HG03521 (cell line): ENCODE measurements at regions not wholly inside any gene's neighbourhood (a gene's known extent, or its start where the extent isn't known, plus 50 kb on each side); places are given as distances from the start of the nearest gene placed in this dataset.
A peak's percentile ranks its signal among the peaks of the same experiment; 100 is the strongest.

Experiments used
- ATAC-seq: cut with Tn5 transposase; IDR thresholded peaks from one replicate; pipeline ENCODE4 v1.9.1; 2021; ENCODE audit warnings: mild to moderate bottlenecking, moderate library complexity; ENCODE audit not compliant: unreplicated experiment

DNA sequence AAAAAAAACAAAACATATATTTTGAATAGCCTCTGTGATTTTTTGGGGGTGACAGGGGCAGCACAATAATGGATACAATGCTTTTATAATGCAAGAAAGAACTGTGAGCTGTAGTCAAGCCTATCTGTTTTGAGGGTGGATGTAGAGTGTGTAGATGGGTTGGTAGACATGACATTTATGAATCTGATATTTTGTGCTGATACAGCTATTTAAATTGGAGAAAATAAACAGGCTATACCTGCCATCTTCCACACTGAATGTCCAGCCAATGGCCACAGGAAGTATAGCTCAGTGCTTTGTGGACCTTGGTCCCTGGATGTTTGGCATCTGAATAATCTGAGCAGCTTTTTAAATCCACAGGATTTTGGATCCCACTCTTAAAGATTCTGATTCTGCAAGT is 175.0 kb downstream of the NEDD1 start:
- ATAC-seq: no peak

DNA sequence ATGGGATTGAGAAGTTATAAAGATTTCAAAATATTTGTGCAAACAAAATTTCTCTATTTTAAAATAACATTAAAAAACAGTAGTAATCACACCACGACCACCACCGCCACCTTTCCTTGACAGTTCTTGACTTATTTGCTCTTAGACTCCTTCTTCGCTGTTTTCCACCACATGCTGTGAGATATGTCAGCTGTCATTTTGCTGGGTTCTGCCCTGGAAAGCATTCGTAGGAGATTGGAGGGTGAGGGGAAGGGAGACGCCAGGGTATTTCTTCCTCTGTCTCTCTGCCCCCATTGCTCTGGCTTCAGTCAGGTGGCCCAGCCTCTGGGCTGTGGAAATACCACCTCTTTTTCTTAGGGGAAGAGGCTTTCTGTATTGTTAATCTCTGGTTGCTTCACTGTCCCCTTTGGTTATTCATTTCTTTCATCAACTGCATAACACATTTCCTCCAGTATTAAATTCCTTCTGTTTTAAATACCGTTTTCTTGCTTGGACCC is 186.2 kb downstream of the NEDD1 start:
- ATAC-seq: no peak

DNA sequence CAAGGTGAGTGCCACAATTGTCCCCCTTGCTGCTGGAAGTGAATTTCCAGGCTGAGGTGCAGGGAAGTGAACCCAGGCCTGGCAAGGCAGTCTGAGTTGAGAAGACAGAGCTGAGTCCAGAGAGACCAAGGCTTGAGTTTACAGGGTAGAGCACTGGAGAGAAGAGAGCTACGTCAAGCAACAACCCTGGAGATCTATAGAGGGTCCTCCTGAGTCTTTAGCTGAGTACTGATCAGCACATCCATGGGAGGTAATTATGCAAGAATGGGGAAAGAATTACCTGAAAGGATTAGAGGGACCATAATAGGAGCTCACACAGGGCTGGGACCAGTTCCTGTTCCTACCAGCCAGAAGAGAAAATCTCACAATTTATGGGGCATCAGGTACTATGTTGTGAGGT is 190.7 kb downstream of the NEDD1 start:
- no peak for ATAC-seq

DNA sequence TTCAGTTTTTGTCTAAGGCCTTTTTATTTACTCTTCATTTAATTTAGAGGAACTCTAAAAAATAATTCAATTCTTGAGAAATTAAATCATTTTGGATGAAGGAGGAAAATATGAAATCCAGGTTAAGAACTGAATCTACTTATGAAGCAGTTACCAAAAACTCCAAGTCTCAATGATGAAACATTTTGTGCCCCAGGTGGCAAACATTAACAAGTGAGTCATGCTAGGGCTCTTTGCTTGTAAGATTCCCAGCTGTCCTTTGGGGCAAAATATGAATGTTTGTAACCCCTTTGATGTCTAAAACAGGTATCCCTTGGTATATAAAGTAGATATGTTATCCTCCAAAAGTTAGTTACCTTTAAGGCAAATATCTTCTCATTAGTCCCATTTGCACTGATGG is 202.4 kb downstream of the NEDD1 start:
- no peak for ATAC-seq

DNA sequence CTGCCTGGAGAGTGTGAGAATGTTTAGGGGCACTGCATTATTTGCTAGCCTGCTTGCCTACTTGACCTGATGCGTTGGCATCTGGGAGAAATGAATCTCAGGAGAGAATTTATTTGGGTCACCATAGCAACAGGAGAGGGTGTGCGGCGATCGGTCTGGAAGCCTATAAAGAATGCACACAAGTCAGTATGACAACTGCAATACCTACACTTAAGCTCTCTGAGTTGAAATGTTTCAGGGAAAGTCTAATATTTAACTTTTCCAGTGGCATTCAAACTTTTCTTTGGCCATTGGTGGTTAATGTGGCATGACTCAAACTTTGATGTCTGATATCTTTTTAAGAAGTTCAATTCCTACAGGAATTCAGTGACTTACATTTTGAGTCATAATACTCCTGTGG is 205.1 kb downstream of the NEDD1 start:
- ATAC-seq: no peak

DNA sequence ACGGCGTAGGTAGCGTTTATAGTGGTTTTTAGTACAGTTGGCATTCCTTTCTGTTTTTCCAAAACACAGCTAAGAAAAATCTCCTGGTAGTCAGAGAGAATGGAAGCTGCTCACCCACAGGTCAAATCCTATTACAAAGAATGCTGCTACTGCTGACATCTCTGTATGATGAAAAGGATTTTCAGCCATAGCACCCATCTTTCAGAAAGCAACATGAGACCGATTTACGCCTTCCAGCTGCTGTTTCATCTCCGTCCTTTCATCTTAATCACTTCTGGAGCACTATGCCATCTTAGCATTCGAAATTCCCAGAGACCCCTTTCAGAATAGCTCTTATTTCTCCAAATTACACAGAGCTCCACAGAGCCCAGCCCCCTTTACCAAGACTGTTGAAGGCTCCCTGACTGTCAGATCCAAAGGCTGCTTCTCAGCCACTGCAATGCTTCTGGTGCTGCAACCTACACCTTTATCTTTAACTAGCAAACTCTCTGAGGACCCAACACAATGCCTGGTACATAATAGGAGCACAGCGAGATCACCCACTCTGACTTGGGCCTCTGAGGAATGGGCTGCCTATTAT is 211.8 kb downstream of the NEDD1 start:
- ATAC-seq: no peak

DNA sequence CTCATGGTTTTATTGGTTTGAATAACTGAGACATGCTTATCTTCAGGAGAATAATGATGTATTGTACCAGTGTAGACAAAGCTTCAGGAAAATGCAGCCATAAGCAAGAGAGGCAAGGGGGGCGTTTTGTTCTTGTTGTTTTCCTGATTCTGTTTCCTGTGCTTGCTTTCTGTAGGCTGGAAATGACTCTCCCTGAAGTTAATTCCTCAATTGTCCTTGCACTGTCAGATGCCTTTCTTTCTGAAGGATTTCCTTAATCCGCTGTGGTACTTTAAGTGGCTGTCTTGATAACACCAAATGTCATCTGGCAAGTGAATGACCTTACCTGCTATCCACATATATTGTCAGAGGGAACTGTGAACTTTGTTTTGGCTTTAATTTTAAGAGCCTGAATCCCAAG is 220.0 kb downstream of the NEDD1 start:
- no peak for ATAC-seq

DNA sequence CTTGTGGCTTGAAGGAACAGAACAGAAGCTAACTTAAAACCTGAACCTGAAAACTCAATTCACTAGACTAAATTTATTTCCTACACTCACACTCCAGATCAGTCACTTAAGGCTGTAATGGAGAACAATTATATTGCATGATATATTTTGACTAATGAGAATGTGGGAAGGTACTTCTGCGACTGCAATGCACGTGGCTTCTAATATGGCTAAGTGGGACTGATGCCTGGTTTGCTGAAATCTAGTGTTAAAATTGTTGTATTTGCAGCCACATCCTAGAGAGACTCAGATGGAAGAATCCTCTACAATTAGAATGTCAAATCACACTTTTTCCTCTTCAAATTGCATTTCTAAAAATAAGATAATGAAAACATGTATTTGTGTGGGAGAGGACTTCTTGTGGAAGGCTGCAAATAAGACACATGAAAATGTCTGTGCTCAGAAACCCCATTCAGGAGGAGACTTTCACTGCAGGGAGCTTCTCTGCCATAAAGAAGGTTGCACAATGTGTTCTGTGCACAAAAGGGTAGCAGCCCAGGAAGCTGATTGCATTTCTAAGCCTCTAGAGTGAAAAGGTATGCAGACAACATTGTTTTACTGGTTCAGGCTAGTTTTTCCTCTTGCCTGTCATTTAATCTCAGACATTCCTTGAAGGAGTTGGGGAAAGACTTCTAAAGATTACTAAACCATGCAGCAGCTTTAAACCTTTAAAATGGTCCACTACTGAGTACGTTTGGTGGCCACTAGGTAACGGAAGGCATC is 224.3 kb downstream of the NEDD1 start:
- ATAC-seq: no peak

DNA sequence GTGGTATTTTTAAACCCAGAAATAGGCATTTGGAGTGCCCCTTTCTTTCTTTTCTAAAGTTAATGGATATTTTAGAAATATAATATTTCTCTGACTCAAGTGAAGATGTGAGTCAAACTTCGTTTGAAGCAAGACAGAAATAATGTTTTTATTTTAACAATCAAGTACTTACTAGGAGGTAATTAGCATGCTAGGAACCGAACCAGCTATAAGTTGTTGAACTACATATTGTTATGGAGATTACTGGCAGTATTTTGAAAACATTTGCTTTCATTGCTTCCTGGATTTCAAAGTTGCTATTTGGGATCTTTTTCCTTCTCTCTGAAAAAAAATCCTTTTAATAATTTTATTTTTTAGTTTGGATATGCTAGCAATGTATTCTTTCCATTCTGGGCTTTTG is 225.2 kb downstream of the NEDD1 start:
- no peak for ATAC-seq

DNA sequence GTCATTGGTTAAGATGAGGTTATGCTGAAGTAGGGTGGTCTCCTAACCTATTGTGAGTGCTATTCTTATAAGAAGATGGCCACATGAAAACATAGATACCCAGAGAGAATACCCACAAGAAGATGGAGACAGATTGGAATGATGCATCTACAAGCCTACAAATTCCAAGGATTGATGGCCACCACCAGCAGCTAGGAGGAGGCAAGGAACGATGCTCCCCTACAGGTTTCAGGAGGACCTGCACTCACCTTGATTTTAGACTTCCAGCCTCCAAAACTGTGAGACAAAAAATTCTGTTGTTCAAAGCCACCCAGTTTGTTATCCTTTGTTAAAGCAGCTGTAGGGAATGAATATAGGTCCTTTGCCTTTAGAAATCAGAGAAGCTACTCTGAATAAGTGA is 227.4 kb downstream of the NEDD1 start:
- no peak for ATAC-seq

DNA sequence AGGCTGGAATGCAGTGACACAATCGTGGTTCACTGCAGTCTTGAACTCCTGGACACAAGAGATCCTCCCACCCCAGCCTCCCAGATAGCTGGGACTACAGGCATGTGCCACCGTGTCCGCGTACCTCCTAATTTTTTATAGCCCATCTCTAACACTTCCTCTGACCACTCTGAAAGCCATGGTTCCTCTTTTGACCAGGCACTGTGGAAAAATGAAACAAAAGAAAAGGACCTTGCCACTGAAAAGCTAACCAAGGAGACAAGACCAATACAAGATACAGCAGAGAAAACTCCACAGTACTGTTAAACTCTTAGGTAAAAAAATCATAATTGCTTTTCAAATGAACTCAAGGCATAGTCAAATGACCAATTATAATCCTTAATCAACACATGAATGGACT is 233.3 kb downstream of the NEDD1 start:
- no peak for ATAC-seq

DNA sequence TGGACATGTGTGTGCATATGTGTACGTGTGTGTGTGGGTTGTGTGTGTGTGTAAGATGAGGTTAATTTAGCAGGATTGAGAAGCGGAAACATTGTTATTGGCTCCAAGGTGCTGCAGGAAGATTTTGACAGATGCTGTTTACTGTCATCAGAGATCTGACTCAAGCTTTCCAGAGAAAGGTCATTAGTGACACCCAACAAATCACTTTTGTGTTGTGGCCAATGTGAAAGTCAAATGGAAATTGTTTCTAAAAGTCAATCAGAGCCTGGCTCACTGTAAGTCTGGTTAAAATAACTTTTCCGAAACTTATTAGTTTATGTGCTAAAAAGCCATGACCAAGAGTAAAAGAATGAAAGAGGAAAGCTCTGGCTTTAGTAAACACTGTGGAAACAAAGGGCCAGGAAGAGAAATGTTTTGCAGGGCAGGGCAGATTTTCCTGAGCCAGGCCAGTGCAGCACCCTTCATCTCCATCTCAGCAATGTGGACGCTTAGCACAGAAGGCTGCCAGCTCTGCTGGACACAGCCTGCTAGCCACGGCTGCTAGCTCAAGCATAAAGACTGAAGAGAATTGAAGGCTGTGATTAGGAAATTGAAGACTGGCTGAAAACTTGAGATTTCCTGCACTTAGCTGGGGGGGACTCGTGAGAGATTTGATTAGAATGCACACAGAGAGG is 235.8 kb downstream of the NEDD1 start:
- no peak for ATAC-seq

DNA sequence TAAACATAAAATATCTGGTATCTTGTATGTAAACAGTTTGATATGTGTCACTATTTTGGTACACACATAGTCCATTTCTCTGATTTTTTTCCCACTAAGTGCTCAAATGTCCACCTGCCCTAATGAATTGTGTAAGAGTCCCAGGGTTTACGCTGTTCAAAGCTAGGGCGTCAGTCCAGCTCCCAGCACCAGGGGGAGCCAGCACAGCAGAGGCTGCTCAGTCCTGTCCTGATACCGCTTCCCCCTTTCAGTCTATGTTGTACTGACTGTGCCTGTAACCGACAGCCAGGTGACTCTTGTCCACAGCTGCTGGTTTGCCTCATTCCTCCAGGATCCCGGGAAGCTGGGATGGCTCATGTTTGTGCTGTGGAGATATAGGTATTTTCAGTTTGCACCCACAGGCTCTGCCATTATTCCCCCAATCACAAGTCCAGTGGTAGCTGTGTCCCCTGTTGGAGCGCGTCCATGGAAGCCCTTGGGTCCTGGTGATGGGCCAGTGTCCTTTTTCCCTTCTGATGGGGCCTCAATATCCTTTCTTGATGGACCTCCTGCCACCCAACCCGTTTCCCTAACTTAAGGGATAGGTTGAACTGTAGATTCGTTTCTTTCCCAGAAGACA is 242.0 kb downstream of the NEDD1 start:
- peak; percentile 96 for ATAC-seq

DNA sequence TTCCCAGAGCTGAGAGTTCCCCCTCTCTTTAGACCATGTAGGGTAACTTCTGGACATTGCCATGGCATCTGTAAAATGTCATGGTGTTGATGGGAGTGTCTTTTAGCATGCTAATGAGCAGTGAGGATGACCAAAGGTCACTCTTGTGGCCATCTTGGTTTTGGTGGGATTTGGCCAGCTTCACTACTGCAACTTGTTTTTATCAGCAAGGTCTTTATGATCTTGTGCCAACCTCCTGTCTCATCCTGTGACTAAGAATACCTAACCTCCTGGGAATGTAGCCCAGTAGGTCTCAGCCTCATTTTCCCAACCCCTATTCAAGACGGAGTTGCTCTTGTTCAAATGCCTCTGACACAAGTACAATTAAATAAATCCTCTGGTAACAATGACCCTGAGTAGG is 244.4 kb downstream of the NEDD1 start:
- ATAC-seq: no peak

DNA sequence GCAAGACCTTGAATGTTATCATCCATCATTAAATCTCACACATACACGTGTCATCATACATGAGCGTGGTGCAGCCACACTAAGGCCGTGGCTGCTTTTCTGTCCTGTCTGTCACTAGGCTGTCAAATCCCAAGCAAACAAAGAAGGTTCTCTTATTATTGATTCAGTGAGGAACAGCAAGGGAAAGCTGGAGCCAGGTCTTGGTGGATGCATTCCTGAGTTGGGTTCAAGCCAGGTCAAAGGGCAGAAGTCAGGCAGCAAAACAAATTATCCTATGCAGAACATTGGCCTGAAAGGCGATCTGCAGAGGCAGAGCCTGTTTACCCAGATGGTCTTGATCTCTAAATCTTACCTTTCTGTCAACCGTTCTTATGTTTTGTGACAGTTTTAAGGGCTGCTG is 252.3 kb downstream of the NEDD1 start:
- ATAC-seq: no peak

DNA sequence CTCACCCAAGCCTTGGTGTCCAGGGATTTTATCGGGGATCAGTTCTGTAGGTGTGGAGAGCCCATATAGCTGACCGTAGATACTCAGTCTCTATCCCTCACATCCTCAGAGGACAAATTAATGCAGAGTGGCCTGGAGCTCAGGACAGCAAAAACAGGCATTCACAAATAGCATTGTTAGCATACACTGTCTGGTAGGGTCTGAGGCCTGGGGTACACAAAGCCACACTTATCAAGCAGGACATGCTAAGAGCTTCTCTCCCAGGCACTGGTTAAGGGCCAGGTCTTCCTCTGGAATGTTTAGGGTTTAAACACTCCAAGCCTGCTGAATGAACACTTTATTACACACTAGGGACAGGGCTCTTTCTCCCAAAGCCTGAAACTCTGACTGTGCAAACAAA is 253.2 kb downstream of the NEDD1 start:
- ATAC-seq: no peak

DNA sequence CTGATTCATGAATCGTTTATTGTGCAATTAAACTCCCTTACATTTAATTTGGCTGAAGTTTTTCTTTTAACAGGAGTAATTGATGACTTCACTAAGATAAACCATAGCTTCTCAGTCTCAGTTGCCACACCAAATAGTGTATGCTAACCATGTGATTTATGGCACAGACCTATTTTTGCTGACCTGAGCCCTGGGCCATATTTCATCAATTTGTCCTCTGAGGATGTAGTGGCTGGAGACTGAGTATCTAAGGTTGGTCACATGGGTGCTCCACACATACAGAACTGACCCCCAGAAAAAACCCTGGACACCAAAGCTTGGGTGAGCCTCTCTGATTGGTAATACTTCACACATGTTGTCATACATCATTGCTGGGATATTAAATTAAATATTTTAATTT is 255.1 kb downstream of the NEDD1 start:
- no peak for ATAC-seq

DNA sequence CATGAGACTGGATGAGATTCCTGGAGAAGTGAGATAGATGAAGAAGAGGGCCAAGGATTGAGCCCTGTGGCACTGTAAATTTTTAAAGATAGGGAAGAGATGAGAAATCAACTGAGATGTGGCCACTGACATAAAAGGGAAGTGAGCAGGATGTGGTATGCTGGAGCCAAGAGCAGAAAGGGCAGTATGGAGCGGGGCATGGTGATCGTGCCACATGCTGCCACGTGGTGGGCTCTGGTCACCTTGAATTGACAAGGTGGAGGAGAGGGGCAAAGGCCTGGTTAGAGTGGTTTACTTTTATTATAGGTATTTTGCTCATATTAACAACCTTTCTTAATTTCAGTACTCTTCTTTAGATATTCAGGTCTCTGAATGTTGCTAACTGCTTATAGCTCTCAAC is 257.9 kb downstream of the NEDD1 start:
- no peak for ATAC-seq

DNA sequence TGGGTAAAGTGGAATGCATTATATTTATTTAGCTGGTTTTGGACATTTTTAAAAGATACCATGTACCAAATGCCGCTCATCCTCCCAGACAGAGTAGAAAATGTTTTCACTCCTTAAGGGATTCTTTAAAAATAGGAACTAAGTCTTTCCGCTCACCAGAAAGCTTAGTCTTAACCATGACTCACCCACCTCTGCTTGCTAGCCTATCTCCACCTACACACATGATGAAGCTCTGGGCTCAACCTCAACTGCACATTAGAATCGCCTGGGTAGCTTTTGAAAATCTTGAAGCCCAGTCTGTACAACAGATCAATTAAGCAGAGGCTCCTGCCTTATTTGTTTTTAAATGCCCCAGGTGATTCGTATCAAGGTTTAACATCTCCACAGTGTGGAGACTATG is 260.5 kb downstream of the NEDD1 start:
- ATAC-seq: no peak

DNA sequence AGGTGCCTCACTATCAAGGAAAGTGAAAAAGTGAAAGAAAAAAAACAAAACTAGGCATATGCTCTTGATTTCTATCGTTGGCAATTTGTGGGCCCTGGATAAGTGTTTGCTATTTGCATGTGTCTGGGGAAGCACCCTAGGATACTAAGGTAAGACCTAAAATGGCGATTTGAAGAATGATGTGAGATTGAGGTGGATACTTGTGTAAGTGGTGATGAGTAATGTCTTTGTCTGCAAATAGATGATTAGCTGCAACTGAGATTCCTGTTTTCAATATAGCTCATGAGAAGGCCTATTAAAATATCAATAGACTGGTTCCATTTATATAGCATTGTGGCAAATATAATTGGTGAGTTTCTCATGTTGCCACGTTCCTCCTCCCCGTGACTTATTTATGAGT is 261.7 kb downstream of the NEDD1 start:
- no peak for ATAC-seq

DNA sequence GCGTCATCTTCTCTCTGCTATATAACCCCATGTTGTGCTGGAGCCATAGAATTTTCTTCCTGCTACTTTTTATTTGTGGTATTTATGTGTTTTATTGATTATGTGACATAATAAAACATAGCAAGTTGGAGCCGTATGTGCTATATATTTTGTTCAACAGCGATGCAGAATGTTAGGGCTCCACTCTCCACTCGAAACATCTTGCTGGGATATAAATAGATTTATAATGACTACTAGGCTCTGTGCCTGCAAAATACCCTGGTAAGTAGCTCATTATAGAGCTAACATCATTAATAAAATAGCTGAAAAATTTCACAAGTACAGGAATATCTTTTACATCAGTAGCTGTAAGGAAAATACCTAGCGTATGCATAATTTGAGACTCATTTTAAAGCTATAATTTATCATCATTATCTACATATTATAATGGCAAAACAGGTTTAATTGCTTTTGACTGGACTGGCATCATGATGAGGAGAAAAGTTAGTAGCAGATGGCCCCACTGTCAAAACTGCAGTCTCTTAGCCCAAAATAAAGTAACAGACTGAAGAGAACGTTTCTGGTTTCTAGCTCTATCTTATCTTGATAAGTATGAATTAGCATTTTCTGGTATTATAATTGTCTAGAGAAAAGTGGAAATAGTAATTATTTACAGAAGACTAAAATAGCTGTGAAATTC is 263.0 kb downstream of the NEDD1 start:
- no peak for ATAC-seq
